Vagina (tissue), 2 donors: ENCODE measurements at regions not wholly inside any gene's neighbourhood (a gene's known extent, or its start where the extent isn't known, plus 50 kb on each side); places are given as distances from the start of the nearest gene placed in this dataset.

Source experiments
- POLR2A ChIP-seq, 2 donors: fragments of 450-650 bp; IDR thresholded peaks; one replicate each; pipeline ENCODE4 v1.6.1; 2017; ENCODE audit warnings: antibody characterized with exemption in 2 of 2, mild to moderate bottlenecking in 2 of 2, moderate library complexity in 2 of 2
- TF ChIP-seq, protein P1 (sequence below), 3 experiments: fragments of 450-650 bp in 2 of 3; fragments of 200-600 bp in 1 of 3; sonication (generic) in 1 of 3; IDR thresholded peaks; one replicate each; pipeline ENCODE4 v1.5.1; 2017 to 2019; ENCODE audit warnings: antibody characterized with exemption in 3 of 3, mild to moderate bottlenecking in 2 of 3, moderate library complexity in 2 of 3

DNA sequence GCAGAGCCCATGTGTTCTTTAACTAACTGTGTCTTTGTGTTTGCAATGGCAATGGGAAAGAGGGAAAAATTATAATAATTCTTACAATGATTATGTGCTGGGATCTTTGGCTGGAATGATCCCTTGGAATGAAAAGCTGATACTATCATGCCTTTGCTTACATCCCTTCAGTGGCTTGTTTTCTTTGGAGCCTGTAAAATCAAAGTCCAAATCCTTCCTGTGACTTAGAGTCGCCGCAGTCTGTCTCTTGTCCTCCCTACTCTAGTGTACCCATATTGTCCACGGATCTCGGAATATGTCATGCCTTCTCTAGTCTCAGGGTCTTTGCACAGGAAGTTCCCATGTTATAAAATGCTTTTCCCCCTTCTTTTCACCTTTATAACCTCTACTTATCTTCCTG lies 111.7 kb upstream of the MAF start:
- TF ChIP-seq, protein P1, sequence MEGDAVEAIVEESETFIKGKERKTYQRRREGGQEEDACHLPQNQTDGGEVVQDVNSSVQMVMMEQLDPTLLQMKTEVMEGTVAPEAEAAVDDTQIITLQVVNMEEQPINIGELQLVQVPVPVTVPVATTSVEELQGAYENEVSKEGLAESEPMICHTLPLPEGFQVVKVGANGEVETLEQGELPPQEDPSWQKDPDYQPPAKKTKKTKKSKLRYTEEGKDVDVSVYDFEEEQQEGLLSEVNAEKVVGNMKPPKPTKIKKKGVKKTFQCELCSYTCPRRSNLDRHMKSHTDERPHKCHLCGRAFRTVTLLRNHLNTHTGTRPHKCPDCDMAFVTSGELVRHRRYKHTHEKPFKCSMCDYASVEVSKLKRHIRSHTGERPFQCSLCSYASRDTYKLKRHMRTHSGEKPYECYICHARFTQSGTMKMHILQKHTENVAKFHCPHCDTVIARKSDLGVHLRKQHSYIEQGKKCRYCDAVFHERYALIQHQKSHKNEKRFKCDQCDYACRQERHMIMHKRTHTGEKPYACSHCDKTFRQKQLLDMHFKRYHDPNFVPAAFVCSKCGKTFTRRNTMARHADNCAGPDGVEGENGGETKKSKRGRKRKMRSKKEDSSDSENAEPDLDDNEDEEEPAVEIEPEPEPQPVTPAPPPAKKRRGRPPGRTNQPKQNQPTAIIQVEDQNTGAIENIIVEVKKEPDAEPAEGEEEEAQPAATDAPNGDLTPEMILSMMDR (IDR thresholded peaks at IDR 0.05): no peak
- no peak for TF ChIP-seq POLR2A (IDR thresholded peaks at IDR 0.05)
